Panc1 (cell line): ENCODE measurements at regions not wholly inside any gene's neighbourhood (a gene's known extent, or its start where the extent isn't known, plus 50 kb on each side); places are given as distances from the start of the nearest gene placed in this dataset.

ENCODE experiments used
- ATAC-seq: fragments of 200-7000 bp; cut with Tn5 transposase; 2 replicates; pipeline ENCODE4 v1.9.1; 2020; ENCODE audit warnings: mild to moderate bottlenecking, moderate library complexity
- BruUV-seq: library from RNA; stranded (reverse); fragments of 400-500 nt; replicated peaks from 2 replicates; lab custom pipeline; 2021; lab: Mats Ljungman, UMichigan
- CTCF ChIA-PET: fragments of 300-600 bp; sonication (Branson Sonifier 250); formaldehyde crosslinking; loops from one replicate; lab custom pipeline; 2022; ENCODE audit warnings: antibody characterized with exemption; lab: Charles Lee
- POLR2A ChIA-PET: fragments of 300-600 bp; sonication (Branson Sonifier 250); formaldehyde crosslinking; loops from one replicate; lab custom pipeline; 2022; ENCODE audit warnings: antibody characterized with exemption; lab: Charles Lee
- DNase-seq: peaks from one replicate; pipeline ENCODE4 v3.0.0-alpha.2; 2010; ENCODE audit warnings: low read depth, low spot score
- H3K27ac ChIP-seq: 2 replicates; pipeline ENCODE4 v1.5.1; 2011; ENCODE audit warnings: mild to moderate bottlenecking, low read length, inconsistent platforms
- H3K27me3 ChIP-seq: fragments of 200-500 bp; sonication (Bioruptor generic); 2 replicates; pipeline ENCODE4 v1.6.0; 2014; ENCODE audit warnings: low read length, inconsistent platforms; ENCODE audit not compliant: control insufficient read depth, insufficient read depth
- H3K36me3 ChIP-seq: fragments of 200-500 bp; sonication (Bioruptor generic); 2 replicates; pipeline ENCODE4 v1.5.1; 2014; ENCODE audit warnings: inconsistent platforms, mild to moderate bottlenecking, low read length, moderate library complexity; ENCODE audit not compliant: control insufficient read depth, insufficient read depth
- H3K4me1 ChIP-seq: 2 replicates; pipeline ENCODE4 v1.5.1; 2011; ENCODE audit warnings: inconsistent platforms, mild to moderate bottlenecking, low read length, moderate library complexity; ENCODE audit not compliant: control insufficient read depth, insufficient read depth
- H3K4me3 ChIP-seq, 2 experiments: 2 replicates each; pipeline ENCODE4 v1.5.1; 2011 to 2012; ENCODE audit warnings: low read depth in 2 of 2, low read length in 2 of 2, mild to moderate bottlenecking in 2 of 2, inconsistent platforms in 1 of 2, moderate library complexity in 1 of 2
- H3K9me3 ChIP-seq: fragments of 200-500 bp; sonication (Bioruptor generic); 2 replicates; pipeline ENCODE4 v1.5.1; 2014; ENCODE audit warnings: low read depth, mild to moderate bottlenecking, inconsistent platforms, low read length, moderate library complexity; ENCODE audit not compliant: control insufficient read depth, insufficient read depth
- POLR2AphosphoS5 ChIP-seq: IDR thresholded peaks from 2 replicates; pipeline ENCODE4 v1.6.1; 2012; ENCODE audit warnings: mild to moderate bottlenecking, low read depth, low read length, moderate library complexity
- SIN3A ChIP-seq: IDR thresholded peaks from 2 replicates; pipeline ENCODE4 v1.6.1; 2012; ENCODE audit warnings: low read depth, mild to moderate bottlenecking, low read length, moderate library complexity, borderline replicate concordance; ENCODE audit not compliant: insufficient read depth
- TCF7L2 ChIP-seq: IDR thresholded peaks from 2 replicates; pipeline ENCODE4 v1.6.1; 2011; ENCODE audit warnings: mild to moderate bottlenecking, low read depth, low read length, inconsistent platforms
- in situ Hi-C: cut with HindIII; loops from 2 replicates; pipeline ENCODE4 v1.10.0; 2016; ENCODE audit warnings: low sequenced_read_pairs, low pct_unique_long_range_greater_than_20kb
- intact Hi-C: fragments of 100-400 bp; cut with micrococcal nuclease; formaldehyde crosslinking; loops from one replicate; pipeline ENCODE4 v1.10.0; 2022; ENCODE audit not compliant: unreplicated experiment
- TF ChIP-seq, protein P1 (sequence below), 2 experiments: IDR thresholded peaks; 2 replicates each; pipeline ENCODE4 v1.6.1; 2011 to 2012; ENCODE audit warnings: low read depth in 2 of 2, control low read depth in 1 of 2, low read length in 1 of 2, mild to moderate bottlenecking in 1 of 2, moderate library complexity in 1 of 2; ENCODE audit not compliant: insufficient read depth in 1 of 2
- TF ChIP-seq, protein P2 (sequence below): fragments of 450-650 bp; IDR thresholded peaks from 2 replicates; pipeline ENCODE4 v1.5.1; 2017; ENCODE audit warnings: mild to moderate bottlenecking

DNA sequence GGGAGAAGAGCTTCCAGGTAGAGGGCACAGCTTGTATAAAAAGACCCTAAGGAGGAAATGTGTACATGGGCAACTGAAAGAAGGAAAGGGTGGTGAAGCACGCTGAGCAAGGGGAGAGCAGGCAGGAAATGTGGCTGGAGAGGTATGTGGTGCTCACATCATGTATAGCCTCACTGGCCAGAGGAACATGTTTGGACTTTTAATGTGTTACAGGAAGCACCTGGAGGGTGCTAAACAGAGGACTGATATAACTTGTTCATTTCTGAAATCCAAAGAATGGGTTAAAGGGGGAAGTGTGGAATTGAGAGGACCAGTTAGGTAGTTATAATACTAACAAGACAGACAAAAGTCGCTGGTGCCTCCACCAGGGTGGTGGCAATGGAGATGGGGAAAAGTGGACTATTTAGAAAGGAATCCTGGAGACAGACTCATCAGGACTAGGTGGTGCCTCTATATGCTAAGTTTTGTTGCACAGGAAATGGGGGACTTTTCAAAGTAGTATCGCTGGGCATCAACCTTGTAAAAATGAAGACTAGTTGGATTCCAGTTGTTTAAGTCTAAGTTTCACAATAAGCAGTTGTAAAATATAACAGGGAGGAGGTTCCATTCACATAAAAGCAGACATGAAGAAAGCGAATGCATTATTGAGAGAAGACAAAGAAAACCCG lies 63.1 kb upstream of the CD180 start:
- CTCF ChIA-PET: no interaction called here
- no peak for ATAC-seq
- POLR2A ChIA-PET: no interaction called here

GRCh38 chr5:67257500-67257899 lies 60.9 kb upstream of the CD180 start:
- ChIA-PET CTCF (no interaction called here), POLR2A (no interaction called here)
- no TSS peak for BruUV-seq
- in situ Hi-C loops: no loop called here
- TF ChIP-seq, protein P1, sequence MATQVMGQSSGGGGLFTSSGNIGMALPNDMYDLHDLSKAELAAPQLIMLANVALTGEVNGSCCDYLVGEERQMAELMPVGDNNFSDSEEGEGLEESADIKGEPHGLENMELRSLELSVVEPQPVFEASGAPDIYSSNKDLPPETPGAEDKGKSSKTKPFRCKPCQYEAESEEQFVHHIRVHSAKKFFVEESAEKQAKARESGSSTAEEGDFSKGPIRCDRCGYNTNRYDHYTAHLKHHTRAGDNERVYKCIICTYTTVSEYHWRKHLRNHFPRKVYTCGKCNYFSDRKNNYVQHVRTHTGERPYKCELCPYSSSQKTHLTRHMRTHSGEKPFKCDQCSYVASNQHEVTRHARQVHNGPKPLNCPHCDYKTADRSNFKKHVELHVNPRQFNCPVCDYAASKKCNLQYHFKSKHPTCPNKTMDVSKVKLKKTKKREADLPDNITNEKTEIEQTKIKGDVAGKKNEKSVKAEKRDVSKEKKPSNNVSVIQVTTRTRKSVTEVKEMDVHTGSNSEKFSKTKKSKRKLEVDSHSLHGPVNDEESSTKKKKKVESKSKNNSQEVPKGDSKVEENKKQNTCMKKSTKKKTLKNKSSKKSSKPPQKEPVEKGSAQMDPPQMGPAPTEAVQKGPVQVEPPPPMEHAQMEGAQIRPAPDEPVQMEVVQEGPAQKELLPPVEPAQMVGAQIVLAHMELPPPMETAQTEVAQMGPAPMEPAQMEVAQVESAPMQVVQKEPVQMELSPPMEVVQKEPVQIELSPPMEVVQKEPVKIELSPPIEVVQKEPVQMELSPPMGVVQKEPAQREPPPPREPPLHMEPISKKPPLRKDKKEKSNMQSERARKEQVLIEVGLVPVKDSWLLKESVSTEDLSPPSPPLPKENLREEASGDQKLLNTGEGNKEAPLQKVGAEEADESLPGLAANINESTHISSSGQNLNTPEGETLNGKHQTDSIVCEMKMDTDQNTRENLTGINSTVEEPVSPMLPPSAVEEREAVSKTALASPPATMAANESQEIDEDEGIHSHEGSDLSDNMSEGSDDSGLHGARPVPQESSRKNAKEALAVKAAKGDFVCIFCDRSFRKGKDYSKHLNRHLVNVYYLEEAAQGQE (IDR thresholded peaks at IDR 0.05; ENCODE audit: insufficient read depth in 1 of 2, low read depth in 2 of 2, low read length in 1 of 2): no peak
- TF ChIP-seq, protein P2, sequence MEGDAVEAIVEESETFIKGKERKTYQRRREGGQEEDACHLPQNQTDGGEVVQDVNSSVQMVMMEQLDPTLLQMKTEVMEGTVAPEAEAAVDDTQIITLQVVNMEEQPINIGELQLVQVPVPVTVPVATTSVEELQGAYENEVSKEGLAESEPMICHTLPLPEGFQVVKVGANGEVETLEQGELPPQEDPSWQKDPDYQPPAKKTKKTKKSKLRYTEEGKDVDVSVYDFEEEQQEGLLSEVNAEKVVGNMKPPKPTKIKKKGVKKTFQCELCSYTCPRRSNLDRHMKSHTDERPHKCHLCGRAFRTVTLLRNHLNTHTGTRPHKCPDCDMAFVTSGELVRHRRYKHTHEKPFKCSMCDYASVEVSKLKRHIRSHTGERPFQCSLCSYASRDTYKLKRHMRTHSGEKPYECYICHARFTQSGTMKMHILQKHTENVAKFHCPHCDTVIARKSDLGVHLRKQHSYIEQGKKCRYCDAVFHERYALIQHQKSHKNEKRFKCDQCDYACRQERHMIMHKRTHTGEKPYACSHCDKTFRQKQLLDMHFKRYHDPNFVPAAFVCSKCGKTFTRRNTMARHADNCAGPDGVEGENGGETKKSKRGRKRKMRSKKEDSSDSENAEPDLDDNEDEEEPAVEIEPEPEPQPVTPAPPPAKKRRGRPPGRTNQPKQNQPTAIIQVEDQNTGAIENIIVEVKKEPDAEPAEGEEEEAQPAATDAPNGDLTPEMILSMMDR: no peak
- no peak for TF ChIP-seq SIN3A
- no peak for TF ChIP-seq POLR2AphosphoS5
- TF ChIP-seq TCF7L2: no peak
- ATAC-seq (no peak), DNase-seq (no peak)
- Histone ChIP-seq H3K27ac (no peak overlapping the region), H3K36me3 (no peaks in the 10 kb centered on the region; the same call in 1 of the 2 replicates), H3K4me3 (no peak overlapping the region), H3K4me1 (no peaks in the 10 kb centered on the region), H3K9me3 (no peaks in the 10 kb centered on the region; the same call in 1 of the 2 replicates), H3K27me3 (no peaks in the 10 kb centered on the region)
- intact Hi-C loops: no loop called here

More for the DNA sequence above, 63.1 kb upstream of the CD180 start:
- no peak overlapping the region for H3K4me3 ChIP-seq
- no TSS peak for BruUV-seq
- in situ Hi-C loops (no loop called here), intact Hi-C loops (no loop called here)
- no peaks in the 10 kb centered on the region; the same call in 1 of the 2 replicates for H3K9me3 ChIP-seq
- no peak for DNase-seq
- no peaks in the 10 kb centered on the region; the same call in 1 of the 2 replicates for H3K36me3 ChIP-seq
- no peak for TF ChIP-seq TCF7L2
- TF ChIP-seq, protein P1 (IDR thresholded peaks at IDR 0.05; ENCODE audit: insufficient read depth in 1 of 2, low read depth in 2 of 2, low read length in 1 of 2): no peak
- TF ChIP-seq SIN3A: no peak
- TF ChIP-seq, protein P2: no peak
- TF ChIP-seq POLR2AphosphoS5: no peak
- no peaks in the 10 kb centered on the region for H3K27me3 ChIP-seq
- H3K4me1 ChIP-seq: no peaks in the 10 kb centered on the region
- H3K27ac ChIP-seq: no peak overlapping the region
